Stimulated activated CD8-positive, alpha-beta memory T cell treated with anti-CD3 and anti-CD28 coated beads, Interleukin-7, amount 100 ng/mL, for 24 hours (primary cell): ENCODE measurements at regions not wholly inside any gene's neighbourhood (a gene's known extent, or its start where the extent isn't known, plus 50 kb on each side); places are given as distances from the start of the nearest gene placed in this dataset.

Experiments used
- DNase-seq: peaks from one replicate; pipeline ENCODE4 v3.0.0-alpha.2; 2020; ENCODE audit warnings: low read depth

GRCh38 chr9:129283705-129284606, 105.9 kb upstream of the IER5L start:
- DNase-seq = no peak

GRCh38 chr9:129283291-129283691, 105.2 kb upstream of the IER5L start:
- DNase-seq = no peak

- no peak for DNase-seq
Measured at GRCh38 chr9:129282731-129283211, 104.7 kb upstream of the IER5L start.

GRCh38 chr9:129282272-129282671, 104.2 kb upstream of the IER5L start:
- no peak for DNase-seq

DNA sequence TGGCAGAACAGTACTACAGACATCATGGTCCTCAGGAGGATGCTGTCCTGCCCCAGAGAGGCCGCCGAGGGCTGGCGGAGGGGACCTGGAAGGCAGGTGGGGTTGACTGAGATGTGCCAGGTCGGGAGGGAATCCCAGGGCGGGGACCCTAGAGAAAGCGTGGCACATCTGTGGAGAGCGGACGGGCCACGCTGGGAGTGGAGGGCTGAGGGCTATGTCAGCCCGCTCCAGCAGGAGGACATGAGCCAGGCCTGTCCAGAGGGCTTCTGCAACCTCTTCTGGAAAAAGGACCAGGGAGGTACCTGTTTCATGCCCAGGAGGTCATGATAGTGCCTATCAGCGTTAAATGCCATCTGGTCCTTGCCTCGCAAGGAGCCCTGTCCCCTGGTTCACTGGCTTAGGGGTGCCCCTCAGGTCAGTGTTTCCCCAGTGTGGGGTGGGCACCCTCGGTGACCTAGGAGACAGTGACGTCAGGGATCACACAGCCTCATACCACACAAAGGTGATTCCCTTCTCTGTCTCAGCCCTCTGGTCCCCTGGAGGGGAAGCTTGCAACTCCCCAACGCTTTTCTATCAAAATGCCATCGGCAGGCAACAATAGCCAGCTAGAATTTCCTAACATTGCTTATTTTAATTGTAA, 103.6 kb upstream of the IER5L start:
- DNase-seq = no peak

- no peak for DNase-seq
Measured at GRCh38 chr9:129280623-129281271, 102.7 kb upstream of the IER5L start.

DNA sequence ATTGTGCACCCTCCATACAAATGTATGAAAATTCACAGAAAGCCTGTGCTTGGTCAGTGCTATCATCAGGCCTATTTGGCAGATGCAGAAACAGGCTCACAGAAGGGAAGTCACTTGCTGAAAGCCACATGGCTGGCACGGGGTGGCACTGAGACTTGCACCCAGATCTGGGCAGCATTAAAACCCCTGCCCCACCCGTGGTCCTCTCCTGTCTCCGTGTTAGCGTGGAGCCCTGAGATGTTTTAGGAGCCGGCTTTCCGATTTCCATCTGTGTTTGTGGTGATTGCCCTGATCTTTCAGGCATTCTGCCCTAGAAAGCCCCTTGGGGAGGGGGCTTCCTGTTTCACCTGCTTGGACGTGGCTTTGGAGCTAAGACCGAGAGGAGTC, 102.2 kb upstream of the IER5L start:
- no peak for DNase-seq

GRCh38 chr9:129278391-129279237, 100.6 kb upstream of the IER5L start:
- DNase-seq = no peak

- DNase-seq = no peak
Measured at GRCh38 chr9:129276486-129277230, 98.6 kb upstream of the IER5L start.

GRCh38 chr9:129275626-129276247, 97.7 kb upstream of the IER5L start:
- DNase-seq = no peak

DNA sequence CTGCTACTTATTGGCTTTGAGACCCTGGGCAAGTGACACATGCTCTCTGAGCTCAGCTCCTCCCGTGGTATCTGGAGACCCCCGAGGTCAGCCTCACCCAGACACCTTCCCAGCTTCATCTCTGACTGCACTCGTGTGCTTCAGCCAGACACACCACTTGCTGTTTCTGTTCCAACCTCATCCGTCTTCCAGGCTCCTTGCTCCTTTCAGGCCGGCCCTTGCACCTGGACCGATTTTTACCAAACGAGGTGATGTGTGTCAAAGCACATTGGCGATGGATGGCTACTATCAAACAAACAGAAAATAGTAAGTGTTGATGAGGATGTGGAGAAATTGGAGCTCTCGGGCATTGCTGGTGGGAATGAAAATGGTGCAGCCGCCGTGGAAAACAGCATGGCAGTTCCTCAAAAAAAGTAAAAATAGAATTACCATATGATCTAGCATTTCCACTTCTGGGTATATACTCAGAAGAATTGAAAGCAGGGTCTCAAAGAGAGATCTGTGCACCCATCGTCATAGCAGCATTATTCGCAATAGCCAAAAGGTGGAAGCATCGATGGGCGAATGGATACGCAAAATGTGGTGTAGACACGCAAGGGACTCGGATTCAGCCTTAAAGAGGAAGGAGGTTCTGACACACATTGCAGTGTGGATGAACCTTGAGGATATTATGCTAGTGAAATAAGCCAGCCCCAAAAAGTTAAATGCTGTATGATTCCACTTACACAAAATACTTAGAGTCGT, 96.1 kb upstream of the IER5L start:
- no peak for DNase-seq

- DNase-seq = no peak
Measured at GRCh38 chr9:129273136-129273895, 95.3 kb upstream of the IER5L start.

DNA sequence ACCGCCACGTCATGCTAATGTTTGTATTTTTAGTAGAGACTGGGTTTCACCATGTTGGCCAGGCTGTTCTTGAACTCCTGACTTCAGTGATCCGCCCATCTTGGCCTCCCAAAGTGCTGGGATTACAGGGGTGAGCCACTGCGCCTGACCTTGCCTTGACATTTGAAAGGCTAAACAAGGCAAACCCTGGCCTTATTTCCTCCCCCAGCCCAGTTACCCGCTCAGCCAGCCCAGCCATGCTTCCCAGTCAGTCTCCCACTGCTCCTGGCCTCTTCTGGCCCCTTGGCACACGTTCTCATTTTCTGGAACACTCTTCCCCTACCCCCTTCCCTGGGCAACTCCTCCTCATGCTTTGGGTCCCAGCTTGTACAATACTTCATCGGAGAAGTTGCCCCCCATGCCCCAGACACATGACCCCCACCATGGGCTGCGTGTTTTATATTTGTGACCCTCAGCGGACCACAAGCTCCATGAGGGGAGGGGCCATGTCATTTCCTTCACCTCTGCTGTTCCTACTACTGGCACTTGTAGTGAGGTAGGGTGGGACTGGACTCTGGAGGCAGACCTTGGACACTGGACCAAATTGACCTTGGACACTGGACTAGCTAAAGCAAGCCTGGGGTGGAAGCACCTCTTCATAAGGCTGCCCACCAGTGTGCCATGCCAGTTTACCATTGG, 94.4 kb upstream of the IER5L start:
- no peak for DNase-seq

GRCh38 chr9:129270903-129271431, 92.9 kb upstream of the IER5L start:
- DNase-seq = no peak

DNA sequence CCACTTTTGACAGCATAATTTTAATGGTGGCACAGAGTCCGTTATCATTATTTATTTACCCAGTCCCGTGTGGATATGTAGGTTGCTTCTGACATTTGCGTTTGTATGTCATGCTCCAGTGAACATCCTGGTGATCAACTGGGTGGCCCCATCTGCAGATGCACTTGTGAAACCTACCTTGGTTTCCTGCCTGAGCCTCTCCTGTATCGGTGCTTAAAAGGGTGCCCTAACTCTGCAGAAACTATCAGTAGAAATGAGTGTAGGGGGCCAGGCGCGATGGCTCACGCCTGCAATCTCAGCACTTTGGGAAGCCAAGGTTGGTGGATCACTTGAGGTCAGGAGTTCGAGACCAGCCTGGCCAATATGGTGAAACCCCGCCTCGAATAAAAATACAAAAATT, 92.1 kb upstream of the IER5L start:
- DNase-seq = no peak

DNA sequence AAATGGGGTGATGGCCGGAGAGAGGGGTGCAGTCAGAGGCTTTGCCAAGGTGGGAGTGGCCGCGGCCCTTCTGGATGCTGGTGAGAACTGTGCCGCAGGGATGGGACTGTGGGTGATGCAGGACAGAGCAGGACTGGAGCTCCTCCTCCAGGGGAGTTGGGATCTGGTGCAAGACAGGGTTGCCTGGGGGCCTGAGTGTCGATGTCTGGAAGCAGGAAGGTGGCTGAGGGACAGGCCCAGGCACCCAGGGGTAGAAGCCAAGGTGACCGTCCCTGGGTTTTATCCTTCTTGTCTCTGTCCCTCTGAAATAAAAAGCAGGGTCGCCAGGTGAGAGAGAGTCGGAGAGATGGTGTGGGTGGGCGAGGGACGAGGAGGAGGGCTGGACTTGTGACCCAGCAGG, 89.1 kb upstream of the IER5L start:
- no peak for DNase-seq

- DNase-seq = no peak
Measured at GRCh38 chr9:129266536-129266935, 88.5 kb upstream of the IER5L start.

DNA sequence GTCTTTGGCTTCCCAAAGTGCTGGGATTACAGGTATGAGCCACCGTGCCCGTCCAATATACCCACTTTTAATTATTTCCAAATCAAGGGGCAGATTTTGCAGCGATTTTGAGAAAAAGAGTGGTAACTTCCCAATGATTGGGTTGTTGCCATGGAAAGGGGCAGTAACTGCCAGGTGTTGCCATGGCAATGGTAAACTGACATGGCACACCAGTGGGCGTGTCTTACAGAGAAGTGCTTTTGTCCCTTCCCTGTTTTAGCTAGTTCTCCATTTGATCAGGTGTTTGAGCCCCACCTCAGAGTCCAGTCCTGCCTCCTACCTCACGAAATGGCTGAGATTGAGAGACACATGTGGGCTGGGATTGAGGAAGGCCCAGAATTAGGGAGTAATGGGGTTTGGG, 86.3 kb upstream of the IER5L start:
- DNase-seq = no peak
